ENCODE measurements at regions not wholly inside any gene's neighbourhood (a gene's known extent, or its start where the extent isn't known, plus 50 kb on each side); places are given as distances from the start of the nearest gene placed in this dataset.
"Not testable (repeated sequence)": the region's sequence is repeated elsewhere in the genome, so short reads cannot be mapped to it uniquely, and the experiment has no call there.

GRCh38 chr3:20700714-20701113 lies 514.7 kb upstream of the SGO1 start:
- DNase-seq, result no peak

DNA sequence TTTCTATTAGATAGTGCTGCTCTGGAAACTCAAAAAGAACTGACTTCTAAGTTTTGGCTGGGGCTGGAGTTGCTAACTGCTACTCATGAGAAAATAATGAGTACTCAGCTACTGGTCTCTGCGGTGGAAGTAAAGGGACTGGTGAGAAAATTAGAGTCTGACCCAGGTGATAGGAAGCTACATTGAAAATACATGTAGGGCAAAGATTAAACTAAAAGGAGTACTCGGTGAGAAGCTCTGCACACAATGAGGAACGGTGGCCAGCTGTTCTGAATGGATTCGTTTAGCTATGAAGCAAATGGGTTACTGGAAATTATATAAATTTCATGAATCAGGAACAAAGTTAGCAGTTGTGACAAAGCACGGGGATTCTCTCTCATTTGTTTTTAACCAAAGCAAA lies 512.9 kb upstream of the SGO1 start:
- no peak for DNase-seq

- DNase-seq, result no peak
Measured at GRCh38 chr3:20696388-20697150, 510.6 kb upstream of the SGO1 start.

DNA sequence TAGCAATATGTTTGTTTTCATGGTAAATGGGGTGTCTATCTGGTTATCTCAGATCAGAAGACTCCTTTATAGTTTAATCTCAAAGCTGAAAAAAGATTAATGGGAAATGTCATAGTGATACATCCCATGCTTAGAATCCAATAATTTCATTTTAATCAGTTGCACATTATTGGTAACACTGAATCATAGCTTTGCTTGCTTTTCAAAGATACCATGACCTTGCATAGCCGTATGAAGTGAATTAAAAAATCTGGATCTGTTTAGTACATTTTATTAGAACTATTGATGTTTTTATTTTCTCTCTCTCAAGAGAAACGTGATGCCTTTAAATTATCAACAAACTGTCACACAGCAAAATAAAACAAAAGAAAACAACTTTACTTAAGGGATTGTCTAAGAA lies 506.7 kb upstream of the SGO1 start:
- DNase-seq, result no peak

- DNase-seq, result no peak
Measured at GRCh38 chr3:20683910-20684309, 497.9 kb upstream of the SGO1 start.

DNA sequence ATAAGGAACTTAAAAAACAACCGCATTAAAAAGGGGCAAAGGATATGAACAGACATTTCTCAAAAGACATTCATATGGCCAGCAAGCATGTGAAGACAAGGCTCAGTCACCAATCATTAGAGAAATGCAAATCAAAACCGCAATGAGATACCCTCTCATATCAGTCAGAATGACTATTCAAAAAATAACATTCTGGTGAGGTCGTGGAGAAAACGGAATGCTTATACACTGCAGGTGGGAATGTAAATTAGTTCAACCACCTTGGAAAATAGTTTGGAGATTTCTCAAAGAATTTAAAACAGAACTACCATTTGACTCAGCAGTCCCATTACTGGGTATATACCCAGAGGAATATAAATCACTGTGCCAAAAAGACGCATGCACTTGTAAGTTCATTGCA lies 496.6 kb upstream of the SGO1 start:
- DNase-seq, result no peak

- DNase-seq, result no peak
Measured at GRCh38 chr3:20680990-20681628, 495.1 kb upstream of the SGO1 start.

- DNase-seq, result no peak
Measured at GRCh38 chr3:20673866-20674265, 487.9 kb upstream of the SGO1 start.

GRCh38 chr3:20669675-20670074 lies 483.7 kb upstream of the SGO1 start:
- no peak for DNase-seq

GRCh38 chr3:20669184-20669583 lies 483.2 kb upstream of the SGO1 start:
- DNase-seq, result no peak

DNA sequence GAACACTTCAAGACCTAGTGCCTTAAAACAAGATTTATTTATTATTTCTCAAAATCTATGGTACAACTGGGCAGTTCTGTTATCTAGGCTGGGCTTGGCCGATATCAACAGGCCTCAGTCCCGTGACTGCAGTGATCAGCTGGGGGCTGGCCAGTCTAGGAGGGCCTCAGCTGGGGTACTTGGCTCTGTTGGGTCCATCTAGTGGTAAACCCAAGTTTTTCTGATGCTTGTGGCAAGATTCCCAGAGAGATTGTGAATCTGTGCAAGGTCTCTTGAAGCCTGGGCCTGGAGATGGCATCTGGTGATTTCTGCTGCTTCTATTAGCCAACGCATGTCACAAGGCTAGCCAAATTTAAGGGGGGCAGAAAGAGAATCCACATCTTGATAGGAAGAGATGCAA lies 482.4 kb upstream of the SGO1 start:
- no peak for DNase-seq

- DNase-seq, result no peak
Measured at GRCh38 chr3:20666091-20666490, 480.1 kb upstream of the SGO1 start.

DNA sequence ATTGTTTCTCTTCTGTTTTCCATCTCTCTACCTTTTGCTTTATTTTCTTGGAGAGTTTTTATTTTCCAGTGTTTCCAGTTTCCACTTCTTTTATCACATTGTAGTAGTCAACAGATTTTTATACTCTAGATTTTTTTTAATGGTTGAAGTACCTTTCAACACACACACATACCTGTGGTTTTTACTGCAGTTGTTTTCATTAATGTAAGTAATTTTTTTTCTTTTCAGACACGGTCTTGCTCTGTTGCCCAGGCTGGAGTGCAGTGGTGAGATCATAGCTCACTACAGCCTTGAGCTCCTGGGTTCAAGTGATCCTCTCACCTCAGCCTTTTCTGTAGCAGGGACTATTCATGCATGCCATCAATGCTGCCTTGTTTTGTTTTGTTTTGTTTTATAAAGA lies 472.5 kb upstream of the SGO1 start:
- DNase-seq, result no peak

DNA sequence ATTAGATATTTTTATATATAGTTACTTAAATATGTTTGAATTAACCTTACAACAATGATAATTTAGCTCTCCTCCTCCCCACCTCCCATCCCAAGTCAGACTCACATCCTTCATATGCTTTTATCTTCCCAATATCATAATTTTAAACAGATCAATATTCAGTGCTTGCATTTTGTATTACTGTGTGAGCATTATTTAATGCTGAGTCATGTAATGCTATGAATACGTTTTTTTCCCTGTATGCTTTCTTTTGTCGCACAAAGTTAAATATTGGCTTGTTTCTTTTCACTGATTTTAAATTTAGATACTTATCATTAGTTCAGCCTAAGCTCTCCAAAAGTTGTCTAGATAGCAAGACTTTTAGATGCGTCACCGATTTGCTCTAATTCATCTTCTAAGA lies 471.6 kb upstream of the SGO1 start:
- no peak for DNase-seq

DNA sequence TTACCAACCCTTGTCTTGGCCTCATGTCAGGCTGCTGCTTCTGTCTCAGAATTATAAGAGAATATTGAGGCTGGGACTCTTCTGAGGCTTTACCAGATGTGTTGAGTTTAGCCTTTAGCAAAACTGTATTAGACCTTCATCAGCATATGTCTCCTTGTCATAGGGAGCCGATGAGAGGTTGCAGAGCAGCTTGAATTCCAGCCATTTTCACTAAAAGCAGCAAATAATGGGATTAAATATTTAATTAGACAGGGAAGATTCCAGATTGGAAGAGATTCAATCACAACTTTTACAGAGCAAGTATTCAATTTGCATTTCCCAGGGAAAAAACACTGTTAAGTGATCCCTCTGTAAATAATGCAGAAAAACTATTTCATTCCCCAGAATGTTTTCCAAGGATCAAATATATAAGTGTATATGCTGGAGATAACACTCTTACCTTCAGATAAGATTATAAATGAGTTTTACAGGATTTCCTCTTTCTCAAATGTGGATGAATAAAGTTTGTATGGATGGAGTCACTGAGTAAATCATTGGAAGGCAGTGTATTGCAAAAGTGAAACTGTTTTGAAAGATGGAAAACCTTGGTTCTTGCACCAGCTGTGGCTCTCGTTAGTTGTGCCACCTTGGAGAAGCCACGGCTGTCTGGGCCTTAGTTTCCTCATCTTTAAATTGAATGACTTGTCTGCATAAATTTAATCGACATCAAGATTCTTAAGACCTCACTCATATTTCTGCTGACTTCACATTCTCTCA lies 466.4 kb upstream of the SGO1 start:
- DNase-seq, result no peak

GRCh38 chr3:20648921-20649381 lies 462.9 kb upstream of the SGO1 start:
- no peak for DNase-seq

DNA sequence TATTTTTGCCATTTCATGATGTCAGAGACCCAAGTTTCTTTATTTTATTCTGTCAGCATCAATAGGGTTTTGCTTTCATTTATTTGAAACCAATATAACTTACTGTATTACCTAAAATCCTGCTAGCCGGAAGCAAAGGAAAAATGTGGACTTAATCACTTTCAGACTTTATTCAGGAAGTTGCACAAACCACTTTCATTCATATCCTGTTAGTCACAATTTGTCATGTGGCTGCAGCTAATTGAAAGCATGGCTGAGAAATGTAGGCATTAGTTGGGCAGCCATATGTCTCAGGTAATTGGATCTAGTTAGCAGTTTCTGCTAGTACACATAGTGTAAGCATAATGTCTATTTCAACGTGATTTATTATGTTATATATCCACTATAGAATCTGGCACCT lies 462.3 kb upstream of the SGO1 start:
- DNase-seq, result no peak

GRCh38 chr3:20646425-20646824 lies 460.4 kb upstream of the SGO1 start:
- DNase-seq, result no peak

GRCh38 chr3:20645340-20645739 lies 459.3 kb upstream of the SGO1 start:
- no peak for DNase-seq

DNA sequence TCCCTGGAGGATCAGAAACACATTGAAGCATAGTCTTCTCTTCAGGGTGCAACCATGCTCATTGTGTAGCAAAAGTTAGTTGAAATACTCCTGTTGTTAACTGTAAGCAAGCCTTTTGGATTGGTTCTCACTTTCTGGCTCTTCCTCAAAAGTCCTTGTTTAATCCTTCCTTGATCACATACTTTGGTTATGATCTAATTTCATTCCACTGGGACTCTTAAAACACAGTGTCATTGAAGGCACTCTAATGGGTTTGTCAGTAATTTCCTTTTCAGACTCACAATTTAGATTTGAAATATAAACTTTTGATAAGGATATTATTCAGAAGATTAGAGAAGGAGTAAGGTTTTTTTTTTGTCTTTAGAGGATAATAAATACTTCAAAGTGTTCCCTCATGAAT lies 451.7 kb upstream of the SGO1 start:
- no peak for DNase-seq

DNA sequence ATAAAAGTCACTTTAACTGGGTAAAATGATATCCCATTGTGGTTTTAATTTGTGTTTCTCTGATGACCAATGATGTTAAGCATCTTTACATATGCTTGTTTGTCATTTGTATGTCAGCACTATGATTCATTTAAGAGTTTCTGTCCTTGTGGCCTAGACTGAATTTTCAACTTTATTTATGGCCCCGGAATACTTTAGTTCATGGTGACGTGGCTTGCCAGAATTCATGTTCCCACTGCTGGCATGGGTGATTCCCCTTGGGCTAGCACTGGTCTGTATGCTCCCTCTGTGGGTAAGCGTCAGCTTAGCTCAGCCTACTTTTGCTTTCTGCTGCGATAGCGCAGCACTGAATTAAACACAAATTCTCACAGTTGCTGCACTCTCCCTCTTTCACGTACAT lies 436.3 kb upstream of the SGO1 start:
- no peak for DNase-seq

DNA sequence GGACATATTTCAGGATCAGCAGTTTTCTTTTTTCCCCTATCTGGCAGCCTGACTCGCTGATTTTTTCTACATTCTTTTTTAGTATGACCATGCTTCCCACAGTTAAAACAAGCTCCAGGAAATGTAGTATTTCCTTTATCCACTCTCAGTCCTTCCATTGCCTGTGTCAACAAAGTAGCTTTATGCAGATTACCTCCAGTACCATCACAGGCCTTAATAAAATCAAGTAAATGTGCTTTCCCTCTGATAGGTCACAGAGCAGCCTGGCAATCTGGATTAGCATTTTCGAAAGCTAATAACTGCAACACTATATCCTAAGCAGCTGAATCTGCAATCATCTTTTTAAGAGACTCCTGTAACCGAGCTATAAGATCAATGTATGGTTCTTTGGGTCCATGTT lies 432.6 kb upstream of the SGO1 start:
- not testable (repeated sequence) for DNase-seq

DNA sequence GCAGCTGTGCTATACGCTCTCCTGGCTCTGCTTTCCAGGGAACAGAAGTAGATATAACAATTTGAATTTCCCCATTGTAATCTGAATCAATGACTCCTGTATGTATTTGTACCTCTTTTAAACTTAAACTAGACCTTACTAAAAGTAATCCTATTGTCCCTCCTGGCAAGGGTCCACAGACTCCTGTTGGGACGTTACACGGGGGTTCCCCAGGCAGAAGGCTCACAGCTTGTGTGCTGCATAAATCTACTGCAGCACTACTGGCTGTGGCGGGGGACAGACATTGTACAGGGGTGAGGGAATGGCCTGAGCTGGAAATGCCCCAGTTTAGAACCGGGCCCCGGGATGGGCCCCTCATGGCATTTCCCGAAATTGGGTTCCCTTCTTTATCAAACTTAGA lies 432.2 kb upstream of the SGO1 start:
- not testable (repeated sequence) for DNase-seq

DNA sequence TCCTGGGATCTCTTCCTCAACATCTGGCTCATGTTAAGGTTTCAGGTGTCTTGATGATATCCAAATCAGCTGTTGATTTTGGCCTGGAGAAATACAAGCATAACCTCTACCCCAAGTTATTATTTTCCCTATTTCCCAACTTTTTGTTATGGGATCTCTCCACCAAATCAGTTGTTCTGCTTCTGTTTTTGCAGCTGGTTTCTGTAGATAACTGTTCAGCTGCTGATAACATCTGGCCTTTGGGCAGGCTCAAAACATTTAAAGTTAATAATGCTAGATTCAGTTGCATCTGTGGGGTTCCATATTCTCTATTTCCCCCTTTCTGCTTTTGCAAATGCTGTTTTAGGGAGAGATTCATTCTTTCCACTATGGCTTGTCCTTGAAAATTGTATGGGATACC lies 430.0 kb upstream of the SGO1 start:
- DNase-seq, result not testable (repeated sequence)

All from NCI-H510A (cell line).